HK-2 (cell line): ENCODE measurements at regions not wholly inside any gene's neighbourhood (a gene's known extent, or its start where the extent isn't known, plus 50 kb on each side); places are given as distances from the start of the nearest gene placed in this dataset.
A peak's percentile ranks its signal among the peaks of the same experiment; 100 is the strongest.

Experiments used
- DNase-seq: peaks from one replicate; pipeline ENCODE4 v3.0.0-alpha.2; 2018; ENCODE audit not compliant: unreplicated experiment

DNA sequence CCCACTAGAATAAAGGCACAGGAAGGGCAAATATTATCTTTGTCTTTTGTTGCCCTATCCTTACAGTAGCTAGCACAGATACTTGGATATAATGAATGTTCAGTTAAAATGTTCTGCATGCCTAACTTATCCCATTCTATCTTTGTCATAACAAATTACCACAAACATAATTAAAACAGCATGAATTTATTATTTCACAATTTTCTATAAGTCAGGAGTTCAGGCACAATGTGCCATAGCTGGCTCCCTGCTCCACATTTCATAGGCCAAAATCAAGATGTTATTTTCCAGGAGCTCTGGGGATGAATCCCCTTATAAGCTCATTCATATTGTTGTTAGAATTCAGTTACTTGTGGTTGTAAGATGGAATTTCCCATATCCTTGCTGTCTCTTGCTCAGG, 975.5 kb downstream of the IGSF11 start:
- DNase-seq: no peak

DNA sequence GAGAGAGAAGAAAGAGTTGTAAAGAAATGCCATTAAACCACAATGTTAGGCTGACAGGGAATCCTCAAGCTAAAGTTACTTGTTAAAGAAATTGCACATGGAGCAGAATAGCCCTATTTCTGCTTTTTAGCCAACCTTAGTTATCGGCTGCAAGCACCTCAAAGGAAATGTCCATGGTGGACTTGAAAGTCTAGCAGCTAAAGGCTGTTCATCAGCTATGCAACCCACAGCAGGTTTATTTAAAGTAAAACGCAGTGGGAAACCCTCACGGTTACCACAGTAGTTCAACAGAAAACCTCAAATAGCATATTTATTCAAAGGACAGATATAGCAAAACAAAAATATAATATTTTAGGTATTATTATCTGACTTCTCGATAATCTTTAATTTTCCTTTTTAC, 967.2 kb downstream of the IGSF11 start:
- DNase-seq: no peak

DNA sequence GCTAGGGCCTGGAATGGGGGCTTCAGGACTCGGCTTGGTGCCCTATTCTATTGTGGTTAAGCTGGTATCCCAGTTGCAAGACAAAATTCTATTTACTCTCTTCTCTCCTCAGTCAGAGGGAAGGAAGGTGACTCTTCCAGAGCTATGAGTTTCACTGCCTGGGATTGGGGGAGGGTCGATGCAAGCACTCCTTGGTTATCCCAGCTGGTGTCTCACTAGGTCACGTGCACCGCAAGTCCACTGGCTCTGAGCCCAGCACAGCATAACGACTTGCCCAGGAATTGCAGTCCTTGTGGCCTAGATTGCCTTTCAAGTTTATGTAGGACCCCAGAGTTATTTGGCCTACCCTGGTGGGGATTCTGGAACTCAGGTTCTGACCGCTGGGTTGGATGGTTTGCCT, 958.8 kb downstream of the IGSF11 start:
- no peak for DNase-seq

DNA sequence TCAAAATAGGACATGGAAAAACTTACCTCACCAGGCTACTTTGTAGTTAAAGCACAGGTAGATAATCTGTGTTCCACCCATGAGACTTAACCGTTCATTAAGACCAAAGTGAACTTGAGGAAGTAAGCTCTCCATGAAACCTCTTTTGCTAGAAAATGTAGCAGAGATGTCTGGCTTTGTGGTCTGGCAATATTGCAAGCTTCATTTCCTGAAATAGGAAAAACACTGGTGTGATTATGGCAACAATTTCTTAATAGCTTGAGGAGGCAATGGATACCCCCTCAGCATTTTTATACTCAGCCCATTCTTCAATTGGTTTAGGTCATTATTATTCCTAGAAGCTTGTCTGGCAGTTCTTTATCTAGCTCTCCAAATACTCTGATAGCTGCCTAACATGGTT, 957.3 kb downstream of the IGSF11 start:
- no peak for DNase-seq

DNA sequence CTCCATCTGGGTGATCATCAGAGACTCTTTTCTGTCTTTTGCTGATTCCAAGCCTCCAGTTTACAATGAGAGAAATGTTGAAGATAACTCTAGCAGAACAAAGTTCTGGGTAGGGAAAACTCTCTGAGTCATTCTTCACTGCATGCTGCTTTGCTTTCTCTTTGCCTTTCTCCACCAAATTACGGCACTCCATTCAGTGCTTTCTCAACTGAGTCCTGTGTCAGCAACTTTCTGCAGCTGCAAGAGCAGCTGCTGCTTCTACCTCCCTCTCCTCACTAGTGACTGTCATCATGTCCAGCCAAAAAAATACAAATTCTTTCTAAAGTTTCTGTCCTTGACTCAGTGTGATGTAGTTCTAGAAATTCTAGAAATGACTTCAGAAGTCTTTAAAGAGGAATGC, 953.8 kb downstream of the IGSF11 start:
- DNase-seq: no peak

DNA sequence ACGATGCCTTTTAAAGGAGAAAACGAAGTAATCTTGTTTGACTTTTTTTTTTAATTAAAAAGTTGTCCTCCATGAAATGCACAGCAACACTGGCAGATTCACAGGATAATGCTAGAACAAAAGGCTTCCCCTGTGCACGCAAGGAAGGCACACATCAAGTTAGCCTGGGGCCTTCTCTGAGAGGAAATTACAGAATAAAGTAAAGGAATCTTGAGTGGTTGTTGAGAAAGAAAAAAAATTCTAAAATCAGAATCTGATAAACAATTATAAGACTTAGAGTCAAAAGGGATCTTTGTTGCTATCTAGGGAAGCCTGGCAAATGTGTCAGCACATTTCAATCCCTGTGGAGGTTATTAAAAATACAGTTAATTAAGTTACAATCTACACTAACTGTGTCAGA, 946.0 kb downstream of the IGSF11 start:
- DNase-seq: no peak

DNA sequence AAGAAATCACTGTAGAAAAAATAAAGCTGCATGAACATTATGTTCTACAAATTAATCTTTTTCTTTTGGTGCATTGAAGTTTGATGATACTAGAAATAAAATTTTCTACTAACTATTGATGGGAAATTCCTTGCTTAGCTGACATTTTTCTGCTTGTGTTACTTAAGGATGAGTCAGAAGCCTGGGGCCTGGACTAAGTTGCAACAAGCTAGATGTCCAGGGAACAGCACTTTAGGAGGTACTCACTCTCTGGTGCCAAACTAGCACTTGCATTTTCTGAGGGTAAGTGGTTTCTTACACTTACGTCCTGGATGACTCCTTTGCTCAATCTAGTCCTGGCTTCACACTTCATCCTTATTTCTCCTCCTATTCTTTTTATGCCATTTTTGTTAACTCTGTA, 945.1 kb downstream of the IGSF11 start:
- no peak for DNase-seq

DNA sequence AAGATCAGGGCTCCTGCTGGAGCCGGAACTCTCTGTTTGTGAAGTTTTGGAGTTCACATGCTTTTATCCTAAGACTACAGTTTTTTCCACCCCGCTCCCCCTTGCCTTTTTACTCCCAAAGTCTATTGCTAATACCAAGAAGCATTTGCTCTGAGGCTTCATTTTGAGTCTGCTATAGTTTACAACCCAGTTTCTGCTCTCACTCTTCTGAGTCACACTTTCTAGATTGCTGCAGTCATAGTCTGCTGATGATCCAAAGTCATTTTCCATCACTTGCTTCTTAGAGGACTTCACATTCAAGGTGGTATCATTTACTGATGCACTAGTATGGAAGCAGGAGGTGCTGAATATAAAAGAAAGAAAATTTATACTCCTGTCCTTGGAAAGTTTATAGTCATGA, 937.4 kb downstream of the IGSF11 start:
- no peak for DNase-seq

DNA sequence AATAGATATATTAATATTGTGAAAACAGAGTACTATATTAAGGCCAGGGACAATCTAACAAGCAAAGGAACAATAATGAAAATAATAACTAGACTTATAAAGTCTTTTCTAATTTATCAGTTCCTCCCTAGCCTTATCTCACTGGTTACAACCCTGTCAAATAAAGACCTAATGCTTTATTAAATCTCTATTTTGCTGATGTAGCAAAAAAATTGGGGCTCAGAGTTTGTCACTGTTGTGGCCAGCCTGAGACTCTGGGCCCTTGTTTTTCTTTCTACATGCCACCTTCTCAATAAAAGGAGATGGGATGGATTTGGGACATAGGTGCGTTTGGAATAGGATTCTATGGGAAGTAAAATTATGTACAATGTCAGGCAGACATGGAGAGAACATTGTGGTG, 937.0 kb downstream of the IGSF11 start:
- no peak for DNase-seq

DNA sequence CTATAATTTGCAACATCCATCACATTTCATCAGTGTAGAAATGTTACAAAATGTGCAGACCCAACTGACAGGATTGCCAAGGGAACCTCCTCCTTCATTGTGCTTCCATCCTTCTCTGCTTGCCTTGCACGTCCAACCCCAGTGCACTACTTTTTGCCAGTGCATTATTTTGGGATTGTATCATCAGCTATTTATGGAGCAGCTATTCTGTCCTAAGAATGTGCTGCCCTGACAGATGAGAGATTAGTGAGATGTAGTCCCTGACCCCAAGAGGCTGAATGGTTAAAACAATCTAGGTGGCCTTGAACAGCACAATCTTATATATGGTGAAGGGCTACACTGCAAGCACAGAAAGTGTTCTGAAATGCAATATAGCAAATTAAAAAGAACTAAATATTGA, 935.8 kb downstream of the IGSF11 start:
- no peak for DNase-seq

DNA sequence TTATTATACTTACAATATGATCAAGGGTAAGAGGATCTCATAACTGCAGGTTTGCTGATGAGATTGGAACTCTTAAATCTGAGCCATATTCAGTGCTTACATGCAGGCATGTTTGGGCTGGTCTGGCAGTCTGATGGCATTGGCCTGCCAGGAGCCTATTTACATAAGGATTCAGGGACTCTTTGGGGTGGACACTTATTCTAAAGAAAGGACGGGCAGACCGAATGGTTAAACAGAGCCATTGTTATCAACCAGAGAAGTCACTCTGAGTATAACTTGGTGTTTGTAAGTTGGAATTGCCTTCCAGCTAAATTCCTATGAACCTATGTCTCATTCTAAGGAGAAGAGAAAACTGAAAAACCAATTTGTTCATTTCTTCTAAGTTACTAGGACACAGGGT, 932.8 kb downstream of the IGSF11 start:
- DNase-seq: no peak

DNA sequence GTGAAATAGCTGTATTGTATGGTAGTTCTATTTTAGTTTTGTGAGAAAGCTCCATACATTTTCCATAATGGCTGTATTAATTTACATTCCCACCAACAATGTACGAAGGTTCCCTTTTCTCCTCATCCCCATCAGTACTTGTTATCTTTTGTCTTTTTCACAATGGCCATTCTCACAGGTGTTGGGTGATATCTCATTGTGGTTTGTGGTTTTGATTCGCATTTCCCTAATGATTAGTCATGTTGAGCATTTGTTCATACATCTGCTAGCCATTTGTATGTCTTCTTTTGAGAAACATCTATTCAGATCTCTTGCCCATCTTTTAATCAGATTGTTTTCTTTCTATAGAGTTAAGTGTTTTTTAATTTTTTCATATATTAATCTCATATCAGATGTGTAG, 931.9 kb downstream of the IGSF11 start:
- DNase-seq: no peak

DNA sequence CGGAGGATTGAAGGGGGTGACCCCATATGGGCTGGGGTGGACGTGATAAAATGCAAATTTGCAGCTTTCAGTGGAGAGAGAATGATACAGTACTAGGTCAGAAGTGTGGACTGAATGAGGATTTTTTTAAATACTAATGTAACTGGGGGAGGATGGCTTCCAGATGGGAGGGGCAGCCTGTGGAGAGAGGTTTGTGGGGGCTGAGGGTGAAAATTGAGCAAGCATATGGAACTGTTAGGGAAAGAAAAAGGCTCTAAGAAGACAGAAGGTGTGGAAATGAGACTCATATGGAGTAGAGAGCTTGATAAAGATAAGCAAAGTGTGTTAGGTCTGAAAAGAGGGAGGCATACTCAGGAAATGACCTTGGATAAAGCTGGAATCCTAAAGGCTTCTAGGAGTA, 926.4 kb downstream of the IGSF11 start:
- no peak for DNase-seq

DNA sequence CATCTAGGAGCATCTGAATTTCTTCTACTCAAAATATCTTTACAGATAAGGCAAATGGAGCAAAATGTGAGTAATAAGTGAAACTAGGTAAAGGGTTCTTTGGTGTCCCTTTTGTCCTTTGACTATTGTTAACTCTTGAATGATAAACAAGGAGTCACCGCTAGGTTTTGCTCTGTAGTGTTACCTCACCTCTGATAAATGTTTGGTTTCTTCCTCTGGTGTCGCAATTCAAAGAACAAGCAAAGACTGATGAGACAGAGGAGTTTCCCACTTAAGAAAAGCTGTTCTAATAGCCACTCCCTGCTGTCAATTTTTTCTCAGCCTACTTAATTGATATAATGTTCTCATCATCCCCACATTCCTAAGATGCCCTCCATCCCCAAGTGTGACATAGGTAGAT, 925.9 kb downstream of the IGSF11 start:
- DNase-seq: no peak

DNA sequence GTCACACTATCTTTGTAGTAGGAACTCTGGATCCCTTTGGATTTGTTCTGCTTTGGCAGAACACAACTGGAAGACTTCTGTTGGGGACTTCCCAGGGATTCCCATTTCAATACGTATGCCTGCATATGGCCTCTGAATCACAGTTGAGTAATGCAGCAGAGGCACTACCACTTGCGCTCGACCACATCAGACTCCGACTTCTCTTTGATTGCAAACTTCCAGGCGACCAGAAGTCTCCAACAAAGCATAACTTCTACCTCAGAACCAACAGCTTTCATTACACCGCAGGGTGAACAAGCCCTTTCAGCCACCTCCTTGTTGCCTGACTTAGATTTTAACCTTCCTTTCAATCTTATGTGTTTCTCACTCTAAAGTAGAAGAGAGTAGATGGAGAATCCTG, 924.4 kb downstream of the IGSF11 start:
- DNase-seq: peak; percentile 9

DNA sequence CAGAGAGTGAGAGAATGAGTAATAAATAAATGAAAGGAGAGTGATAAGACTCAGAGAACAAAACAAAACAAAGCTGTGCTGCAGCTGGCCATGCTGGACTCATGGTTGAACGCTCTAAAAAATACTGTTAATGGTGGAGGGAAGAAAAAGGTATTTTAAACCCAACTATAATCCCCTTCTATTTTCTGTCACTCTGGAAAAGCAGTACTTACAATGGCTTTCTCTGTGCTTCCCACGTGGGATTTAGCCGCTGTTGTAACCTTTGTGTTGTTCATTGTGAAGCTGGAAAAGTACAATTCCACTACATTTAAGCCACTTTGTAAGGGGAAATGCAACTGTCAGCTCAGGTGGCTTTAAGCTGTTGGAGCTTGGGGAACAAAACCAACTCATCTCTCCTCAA, 917.7 kb downstream of the IGSF11 start:
- no peak for DNase-seq

DNA sequence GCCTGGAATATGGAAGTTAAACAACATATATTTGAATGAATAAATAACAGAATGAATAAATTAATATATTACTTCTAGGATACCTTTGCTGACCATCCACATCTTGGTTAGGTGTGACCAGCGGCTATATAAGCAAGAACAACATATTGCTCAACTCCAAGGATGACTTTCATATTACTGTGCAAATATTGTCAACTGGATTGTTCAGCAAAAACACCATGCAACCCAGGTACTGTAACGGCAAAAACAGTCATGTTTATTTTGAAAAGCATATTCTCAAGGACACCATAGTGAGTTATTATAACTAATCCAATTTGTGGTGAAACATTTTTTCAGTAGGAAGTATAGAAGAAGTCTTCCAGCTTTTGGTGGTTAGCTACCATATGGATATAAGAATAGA, 907.9 kb downstream of the IGSF11 start:
- no peak for DNase-seq

DNA sequence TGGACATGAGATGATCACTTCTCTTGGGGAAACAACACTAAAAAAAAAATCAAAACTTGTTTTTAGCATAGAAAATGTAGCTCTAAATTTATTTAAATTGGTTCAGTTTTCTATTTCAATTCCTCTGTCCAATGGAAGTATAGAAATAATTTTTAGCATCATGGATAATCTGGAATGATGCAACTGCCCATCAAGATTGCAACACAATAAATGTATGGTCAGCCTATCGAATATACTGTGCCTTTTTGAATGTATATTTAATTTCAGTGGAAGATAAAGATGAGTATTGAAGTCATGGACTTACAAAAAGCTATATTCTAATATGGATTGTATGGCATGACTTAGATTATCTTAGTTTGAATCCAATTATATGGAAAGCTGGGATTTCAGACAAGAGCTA, 906.7 kb downstream of the IGSF11 start:
- no peak for DNase-seq

DNA sequence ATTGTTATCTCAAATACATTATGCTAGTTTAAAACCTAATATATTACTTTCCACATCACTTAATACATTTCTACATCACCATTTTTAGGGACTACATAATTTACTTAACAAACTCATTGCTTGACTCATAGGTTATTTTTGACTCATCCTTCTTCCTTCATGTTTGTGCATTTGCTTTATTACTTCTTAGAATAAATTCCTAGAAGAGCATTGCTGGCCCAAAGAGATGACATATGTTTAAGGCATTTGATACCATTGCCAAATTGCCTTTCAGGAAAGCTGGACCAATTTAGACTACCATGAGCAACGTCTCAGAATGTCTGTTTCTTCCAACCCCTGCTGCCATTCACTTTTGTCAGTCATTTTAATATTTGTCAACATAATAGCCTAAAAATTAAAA, 905.8 kb downstream of the IGSF11 start:
- DNase-seq: no peak

DNA sequence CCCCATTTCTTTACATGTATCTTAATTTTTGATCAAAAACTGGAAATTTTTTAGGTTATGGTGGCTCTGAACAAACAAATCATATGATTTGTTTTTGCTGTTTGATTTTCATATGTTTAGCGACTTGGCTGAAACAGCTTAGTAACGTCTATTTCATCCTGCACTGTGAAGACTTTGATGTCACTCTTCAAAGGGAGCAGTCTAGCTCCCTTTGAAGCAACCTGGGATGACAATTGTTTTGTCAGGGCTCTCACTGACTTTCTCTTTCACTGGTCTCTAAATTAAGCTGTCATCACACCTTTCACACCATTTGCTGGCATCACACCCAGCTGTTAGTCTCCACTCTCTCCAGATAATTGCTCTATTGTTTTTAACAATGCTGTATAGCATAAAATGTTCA, 896.9 kb downstream of the IGSF11 start:
- no peak for DNase-seq

DNA sequence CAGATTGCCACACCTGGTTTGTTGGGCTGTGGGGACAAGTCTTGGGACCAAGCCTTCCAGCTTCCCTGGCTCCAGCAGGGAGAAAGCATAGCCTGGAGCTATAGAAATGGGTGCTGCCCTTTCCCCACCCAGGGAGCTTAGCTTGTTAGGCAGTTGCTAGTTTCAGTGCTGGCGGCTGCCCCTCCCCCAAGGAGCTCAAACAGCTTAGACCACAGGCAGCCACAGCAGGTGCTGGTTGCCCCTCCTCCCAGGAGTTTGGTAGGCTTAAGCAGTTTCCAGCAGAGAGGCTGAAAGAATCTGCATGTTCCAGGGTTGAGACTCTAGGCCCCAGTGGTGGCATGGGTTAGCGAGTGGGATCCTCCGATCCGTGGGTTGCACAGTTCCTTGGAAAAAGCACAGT, 889.7 kb downstream of the IGSF11 start:
- DNase-seq: no peak

DNA sequence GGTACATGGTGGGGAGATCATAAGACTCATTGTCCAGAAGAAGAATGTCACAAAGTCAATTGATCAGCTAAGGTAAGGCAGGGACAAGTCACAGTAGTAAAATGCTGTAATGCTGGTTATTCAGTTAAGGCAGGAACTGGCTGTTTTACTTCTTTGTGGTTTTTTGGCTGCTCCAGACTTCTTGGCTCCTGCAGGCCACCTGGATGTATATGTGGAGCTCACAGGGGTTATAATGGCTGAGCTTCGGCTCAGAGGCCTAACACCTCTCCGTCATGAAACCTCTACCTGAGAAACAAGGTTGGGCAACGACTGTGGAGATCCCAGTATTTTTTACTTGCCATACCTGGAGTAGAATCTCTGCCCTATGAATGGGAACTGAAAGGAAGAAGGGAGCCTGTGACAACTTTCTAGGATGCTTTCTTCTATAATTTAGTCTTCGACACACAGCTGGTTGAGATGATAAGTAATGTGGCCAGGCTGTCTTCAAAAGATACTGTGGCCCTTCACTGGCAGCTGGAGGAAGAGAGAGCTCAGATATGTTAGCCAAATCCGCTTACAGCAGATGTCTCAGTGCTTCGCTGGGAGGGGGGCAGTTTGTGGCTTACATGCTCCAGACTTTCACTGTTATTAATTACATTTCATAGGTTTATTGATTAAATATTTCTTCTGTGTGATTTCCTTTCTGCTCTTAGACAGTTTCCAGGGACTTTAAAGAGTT, 887.8 kb downstream of the IGSF11 start:
- DNase-seq: no peak

DNA sequence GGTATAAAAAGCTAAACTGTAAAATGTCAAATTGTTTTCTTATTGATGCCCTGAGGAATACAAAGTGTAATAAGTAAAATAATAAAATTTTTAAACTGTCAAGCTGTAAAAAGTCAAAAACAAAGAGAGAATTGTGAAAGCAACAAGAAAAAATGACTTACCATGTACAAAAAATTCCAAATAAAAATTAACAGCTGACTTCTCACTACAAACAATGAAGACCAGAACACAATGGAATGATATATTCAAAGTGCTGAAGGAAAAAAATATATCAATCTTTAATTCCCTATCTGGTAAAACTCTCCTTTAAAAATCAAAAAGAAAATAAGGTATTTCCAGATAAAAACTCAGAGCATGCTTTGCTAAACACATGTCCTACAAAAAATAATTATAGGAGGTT, 883.5 kb downstream of the IGSF11 start:
- no peak for DNase-seq
